ENCODE measurements at regions not wholly inside any gene's neighbourhood (a gene's known extent, or its start where the extent isn't known, plus 50 kb on each side); places are given as distances from the start of the nearest gene placed in this dataset.

DNA sequence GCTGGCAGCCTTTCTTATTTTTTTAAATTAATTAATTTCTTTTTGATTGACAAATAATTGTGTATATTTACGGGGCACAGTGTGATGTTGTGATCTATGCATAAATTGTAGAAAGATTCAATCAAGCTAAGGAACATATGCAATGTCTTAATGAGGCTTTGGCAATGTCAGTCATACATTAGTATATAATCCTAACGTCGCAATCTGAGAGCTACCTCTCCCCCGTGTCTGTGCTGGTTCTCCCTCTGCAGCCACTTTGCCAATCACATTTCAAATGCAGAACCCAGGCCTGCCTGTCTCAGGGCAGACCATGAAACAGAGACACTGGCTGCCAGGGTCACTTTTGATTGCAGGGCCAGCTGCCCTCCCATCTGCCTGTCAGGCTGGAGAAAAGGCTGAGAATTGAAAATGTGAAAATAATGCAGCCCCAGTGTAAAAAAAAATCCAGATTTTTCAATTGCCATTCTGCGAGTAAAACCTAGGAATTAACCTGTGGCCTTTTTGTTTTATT lies 56.3 kb downstream of the SLC24A2 start:
- intact Hi-C loops (cut with DNase I), result no loop called here

DNA sequence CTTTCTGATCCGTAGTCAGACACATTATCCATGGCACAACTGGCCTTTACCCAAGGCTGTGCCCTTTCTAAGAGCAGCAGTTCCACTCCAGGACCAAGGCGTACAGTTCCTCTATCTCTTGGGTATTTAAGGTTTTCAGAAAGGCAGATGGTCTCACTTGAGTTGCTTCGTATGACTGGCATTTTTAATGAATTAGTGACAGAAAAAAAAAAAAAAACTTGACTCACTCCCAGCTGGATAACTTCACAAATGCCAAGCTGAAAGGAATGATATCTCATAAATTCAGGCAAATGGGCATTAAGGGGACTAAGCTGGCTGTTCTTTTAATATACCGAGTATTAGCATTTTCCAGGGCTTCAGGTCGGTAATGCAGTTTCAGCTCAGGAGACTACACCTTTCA lies 60.7 kb downstream of the SLC24A2 start:
- DNase-seq (ENCODE audit: low spot score), result no peak
- intact Hi-C loops (cut with DNase I), result no loop called here

More for the DNA sequence above, 56.3 kb downstream of the SLC24A2 start:
- no peak for DNase-seq (ENCODE audit: low spot score)

DNA sequence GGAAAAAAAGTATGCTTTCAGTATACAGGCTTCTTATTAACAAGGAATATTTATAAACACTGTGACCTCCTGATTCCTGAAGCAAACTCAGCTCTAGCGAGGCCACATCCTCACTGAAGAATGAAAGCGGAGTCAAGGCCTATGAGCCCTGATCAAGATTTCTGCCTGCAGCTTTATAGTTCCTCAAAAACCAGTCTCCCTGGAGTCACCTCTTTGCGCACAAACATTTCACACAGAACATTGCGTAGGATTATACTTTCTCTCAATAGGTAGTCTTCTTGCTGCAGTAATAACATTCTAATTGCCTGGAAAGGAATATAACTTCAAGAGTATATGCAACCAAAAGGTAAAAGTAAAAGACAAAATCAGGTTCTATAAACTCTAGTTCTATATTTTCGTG lies 62.9 kb downstream of the SLC24A2 start:
- DNase-seq (ENCODE audit: low spot score), result no peak
- intact Hi-C loops (cut with DNase I), result no loop called here

DNA sequence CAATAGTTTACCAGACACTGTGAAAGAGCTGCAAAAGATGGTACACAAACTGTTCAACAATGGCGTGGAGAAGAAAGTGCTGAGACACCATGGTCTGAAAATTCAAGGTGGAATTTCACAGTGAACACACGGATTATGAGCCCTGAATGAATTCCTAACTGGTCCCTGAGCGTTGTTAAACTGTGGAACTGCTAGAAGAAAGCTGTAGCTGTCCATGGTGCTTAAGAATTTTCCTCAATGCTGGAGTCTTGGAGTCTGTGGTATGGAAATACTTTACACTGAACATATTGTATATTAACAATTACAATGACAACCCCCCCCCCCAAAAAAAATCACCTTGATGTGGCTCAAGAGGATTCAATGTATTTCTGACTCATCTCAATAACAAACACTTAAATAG lies 68.5 kb downstream of the SLC24A2 start:
- intact Hi-C loops (cut with DNase I), result no loop called here
- no peak for DNase-seq (ENCODE audit: low spot score)

DNA sequence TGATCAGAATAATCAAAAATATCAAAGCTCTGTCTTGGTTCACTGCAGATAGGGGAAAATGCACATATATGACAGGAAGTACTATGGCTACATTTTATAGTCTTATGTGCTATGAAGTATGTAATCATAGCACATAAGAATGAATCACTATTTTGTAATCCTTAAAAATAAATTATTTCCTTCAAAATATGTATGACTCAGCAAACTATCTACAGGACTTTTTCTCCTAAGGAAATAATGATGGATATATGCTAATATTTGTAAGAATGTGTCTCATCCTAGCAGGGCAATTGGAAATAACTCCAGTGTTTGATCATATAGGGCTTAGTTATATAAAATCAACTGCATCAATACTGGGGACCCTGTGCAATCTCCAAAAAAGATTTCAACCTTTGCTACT lies 85.1 kb downstream of the SLC24A2 start:
- intact Hi-C loops (cut with DNase I), result no loop called here
- DNase-seq (ENCODE audit: low spot score), result no peak

DNA sequence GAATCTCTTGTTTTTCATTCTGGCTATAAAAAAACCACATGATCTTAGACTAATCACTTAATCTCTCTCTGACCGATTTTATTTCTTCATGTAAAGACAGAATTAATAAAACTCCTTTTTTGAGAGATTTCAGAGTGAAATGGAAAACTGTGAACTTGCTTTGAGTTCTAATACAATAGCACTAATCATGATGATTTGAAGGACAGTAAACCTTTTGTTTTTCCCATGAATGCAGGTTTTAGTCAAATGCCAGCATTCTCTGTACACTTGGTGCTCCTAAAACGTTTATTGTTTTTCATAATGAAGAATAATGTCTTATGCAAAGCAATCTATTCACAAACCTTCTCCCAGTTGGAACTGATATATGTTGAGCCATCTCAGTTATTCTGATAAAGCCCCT lies 86.8 kb downstream of the SLC24A2 start:
- intact Hi-C loops (cut with DNase I), result no loop called here
- no peak for DNase-seq (ENCODE audit: low spot score)

DNA sequence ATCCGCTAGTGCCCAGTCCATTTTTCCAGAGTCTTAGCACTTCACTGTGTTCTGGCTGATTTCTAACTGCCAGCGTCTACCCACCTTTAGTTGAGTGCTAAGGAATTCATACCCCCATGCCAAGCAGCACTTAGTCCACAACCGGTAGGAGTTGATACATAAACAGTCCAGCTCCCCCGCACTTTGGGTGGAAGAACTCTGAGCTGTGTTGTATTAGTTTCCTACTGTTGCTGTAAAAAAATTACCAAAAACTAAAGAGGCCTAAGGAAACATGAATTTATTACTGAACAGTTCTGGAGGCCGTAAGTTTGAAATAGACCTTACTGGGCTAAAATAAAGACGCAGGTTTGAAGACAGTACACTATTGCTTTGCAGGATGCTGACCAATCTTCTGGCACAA lies 87.6 kb downstream of the SLC24A2 start:
- intact Hi-C loops (cut with DNase I), result no loop called here
- DNase-seq (ENCODE audit: low spot score), result no peak

DNA sequence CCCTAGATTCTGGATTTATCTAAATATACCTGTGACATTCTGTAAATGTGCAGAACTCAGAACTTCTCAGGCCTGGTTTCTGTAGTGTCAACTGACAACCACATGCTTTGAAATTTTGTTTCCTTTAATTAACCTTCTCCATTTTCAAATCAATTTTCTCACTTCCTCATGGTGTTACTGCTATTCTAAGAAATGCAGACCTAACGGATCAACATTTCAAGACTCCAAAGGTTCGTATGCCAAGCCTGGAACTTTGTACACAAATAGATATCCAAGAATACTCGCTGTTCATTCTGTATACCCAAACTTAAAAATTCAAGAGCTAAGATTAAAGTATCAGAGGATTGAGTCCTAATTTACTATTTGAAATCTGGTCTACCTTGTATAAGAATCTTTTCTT lies 88.1 kb downstream of the SLC24A2 start:
- no peak for DNase-seq (ENCODE audit: low spot score)
- intact Hi-C loops (cut with DNase I), result no loop called here

DNA sequence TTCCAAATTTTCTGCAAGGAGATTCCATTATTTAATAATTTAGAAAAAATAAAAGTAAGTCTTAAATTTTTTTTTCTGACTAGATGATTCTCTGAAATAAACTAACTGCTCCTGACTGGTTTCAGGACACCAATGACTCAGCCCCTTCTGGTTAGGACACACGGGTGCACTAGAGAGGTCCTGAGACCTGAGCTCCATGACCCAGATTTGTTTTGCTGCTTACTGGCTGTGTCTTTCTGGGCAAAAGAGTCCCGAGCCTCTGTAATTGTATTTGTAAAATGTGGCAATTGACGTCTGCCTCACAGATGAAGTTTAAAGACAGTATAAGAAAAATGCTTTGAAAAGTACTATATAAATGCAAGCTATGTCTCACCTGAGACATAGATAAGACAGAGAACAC lies 89.1 kb downstream of the SLC24A2 start:
- intact Hi-C loops (cut with DNase I), result no loop called here
- no peak for DNase-seq (ENCODE audit: low spot score)

DNA sequence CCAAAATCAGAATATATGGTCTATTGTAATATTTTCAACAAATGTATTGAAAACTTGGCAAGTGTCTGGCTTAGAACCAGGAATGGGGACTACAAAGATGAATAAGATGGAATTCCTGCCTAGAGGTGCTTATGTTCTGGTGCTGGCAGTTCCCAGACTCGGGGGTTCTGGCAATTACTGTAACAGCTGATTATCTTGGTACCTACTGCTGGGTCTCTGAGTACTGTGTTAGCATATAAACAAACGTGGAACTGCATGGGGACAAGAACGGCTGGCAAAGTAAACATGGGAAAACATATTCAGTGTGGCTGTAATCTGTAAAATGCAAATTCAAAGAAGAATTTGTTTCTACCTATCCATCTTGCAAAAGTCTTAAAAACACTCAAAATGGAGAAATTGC lies 89.9 kb downstream of the SLC24A2 start:
- DNase-seq (ENCODE audit: low spot score), result no peak
- intact Hi-C loops (cut with DNase I), result no loop called here

DNA sequence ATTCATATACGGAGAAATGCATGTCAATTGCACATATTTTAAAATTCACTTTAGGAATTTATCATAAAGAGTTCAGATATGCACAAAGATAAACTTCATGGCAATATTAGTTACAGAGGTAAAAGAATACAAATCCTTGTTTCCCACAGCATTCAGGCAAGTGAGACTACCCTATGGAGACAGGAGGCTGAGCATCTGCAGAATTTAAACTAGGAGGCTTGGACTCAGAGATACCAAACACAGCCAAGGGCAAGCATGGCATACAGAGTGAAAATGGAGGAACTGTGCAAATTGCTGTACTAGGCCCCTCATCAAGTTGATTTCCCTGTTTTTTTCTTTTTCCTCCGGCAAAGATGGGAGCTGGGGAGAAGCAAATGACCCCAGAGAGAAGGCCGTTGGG lies 94.2 kb downstream of the SLC24A2 start:
- no peak for DNase-seq (ENCODE audit: low spot score)
- intact Hi-C loops (cut with DNase I), result no loop called here

DNA sequence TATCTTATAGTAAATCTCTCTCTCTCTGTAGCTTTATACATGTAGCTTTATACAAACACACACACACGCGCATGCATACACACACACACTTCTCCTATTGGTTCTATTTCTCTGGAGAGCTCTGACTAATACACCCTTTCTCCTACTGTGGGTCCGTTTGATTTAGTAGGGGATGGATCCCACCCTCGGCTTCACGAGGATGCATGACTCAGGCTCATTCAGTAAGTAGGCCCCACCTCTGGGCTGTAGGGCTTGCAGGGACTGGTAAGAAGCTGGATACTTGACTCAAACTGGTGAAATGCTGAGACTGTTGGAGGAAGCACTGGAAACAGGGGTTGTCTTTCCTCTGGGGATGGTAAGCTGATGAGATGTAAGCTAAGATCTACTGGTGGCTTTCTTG lies 98.7 kb downstream of the SLC24A2 start:
- intact Hi-C loops (cut with DNase I), result no loop called here
- no peak for DNase-seq (ENCODE audit: low spot score)

DNA sequence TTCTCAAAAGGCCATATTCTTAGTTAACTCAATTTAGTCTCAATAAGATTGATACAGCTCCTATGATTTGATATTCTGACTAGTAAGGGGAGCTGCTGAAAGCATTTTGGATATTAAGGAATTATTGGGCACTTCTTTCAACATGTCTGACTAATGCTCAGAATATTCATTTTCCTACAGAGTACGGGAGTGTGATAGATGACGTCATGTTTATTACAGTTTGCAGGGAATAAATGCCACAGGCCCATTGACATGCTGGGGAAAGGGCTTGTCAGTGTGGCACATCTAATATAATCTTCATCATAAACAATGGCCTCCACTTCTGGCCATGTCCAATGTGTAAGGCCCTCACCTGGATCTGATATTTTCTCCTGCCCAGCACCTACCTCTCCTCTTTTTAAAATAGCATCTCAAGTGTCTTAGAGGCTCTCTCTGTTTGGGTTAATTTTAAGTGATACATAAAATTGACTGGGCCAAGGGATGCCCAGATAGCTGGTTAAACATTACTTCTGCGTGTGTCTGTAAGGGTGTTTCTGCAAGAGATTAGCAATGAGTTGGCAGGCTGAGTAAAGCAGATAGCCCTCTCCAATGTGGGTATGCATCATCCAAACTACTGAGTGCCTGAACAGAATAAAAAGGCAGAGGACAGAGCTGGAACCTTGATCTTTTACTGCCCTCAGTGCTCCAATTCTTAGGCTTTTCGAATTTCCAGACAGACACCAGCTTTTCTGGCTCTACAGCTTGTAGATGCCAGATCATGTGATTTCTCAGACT lies 99.3 kb downstream of the SLC24A2 start:
- intact Hi-C loops (cut with DNase I), result no loop called here
- DNase-seq (ENCODE audit: low spot score), result no peak

DNA sequence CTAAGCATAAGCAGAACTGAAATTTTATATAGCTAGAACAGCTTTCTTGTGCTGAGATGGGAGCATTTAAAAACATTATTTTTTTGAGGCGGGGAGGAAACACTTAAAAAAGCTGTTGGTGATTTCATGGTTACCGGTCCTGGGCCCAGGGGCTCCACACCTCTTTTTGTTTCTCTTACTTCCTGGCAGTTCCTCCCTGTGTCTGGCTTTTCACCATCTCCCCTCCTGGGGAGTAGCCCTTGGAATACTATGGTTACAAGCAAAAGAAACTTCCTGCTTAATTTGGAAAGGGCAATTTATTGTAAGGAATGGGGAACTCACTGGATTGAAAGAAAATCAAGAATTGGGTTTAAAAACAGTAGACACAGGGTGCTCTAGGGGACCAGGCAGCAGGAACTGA lies 105.1 kb downstream of the SLC24A2 start:
- DNase-seq (ENCODE audit: low spot score), result no peak
- intact Hi-C loops (cut with DNase I), result no loop called here

DNA sequence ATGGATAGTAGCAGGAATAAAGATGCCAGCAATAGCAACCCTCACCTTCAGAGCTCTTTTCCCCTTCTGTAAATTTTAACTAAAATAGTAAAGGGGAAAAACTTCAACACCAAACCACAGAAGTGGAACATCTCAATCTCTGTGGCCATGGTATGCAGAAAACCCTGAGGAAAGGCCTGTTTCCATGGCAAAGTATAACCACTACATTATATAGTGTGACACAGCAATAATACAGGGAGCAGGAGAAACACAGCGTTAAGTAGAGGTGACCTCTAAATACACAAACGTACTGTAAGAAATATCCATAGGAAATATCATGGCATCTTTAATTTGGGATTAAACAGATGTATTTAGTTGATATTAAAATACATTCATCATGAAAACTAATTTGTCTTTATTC lies 106.4 kb downstream of the SLC24A2 start:
- intact Hi-C loops (cut with DNase I), result no loop called here
- DNase-seq (ENCODE audit: low spot score), result no peak

DNA sequence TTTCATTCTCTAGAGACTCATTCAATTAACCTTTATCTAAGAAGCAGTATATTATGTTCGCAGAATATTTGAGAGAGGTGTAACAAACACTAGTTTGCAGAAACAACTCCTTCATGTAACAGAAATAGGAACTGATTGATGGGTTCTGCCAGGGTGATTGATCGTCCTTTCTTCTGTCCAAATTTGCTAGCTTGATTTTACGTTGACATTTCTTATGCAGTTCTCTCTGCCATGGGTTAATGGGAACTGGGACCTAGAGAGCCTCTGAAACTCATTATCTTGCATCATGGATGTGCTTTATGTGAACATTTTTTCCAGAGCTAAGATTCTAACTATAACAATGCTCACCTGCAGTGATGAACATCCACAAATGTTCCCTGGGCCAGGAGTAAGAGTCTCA lies 107.0 kb downstream of the SLC24A2 start:
- intact Hi-C loops (cut with DNase I), result no loop called here
- no peak for DNase-seq (ENCODE audit: low spot score)

DNA sequence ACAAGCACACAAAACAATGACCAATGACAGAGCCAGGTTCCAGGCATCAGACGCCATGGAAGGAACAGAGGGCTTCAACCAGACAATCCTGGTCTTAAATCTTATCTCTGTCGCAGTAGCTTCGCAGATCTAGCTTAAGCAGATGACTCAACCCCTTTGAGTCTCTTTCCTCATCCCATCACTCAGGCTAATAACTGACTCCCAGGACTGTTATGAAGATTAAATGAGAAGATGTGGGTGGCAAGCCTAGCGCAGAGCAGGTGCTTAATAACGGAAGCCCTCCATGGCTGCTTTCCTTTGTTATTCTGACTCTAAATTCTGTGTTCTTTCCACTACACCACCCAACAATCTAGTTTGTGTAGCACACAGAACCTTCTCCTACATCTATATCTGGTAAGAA lies 110.9 kb downstream of the SLC24A2 start:
- DNase-seq (ENCODE audit: low spot score), result no peak

DNA sequence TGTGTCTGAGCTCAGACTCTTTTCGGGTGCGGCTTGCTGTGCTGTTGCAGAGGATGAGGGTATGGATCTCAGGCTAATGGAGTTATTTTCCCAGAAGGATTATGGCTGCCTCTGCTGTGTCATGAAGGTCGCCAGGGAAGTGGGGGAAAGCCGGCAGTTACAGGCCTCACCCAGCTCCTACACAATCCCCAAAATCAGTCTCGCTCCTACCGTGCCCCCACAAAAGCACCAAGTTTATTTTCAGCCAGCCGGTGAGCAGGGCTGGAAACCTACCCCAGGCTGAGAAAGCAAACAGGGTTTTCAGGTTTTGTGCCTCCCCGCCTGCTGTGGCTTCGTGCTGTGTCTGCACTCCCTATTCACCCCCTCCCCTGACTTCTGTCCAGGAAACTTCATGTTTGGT lies 113.3 kb downstream of the SLC24A2 start:
- intact Hi-C loops (cut with DNase I), result no loop called here

More for the DNA sequence above, 110.9 kb downstream of the SLC24A2 start:
- intact Hi-C loops (cut with DNase I), result no loop called here

DNA sequence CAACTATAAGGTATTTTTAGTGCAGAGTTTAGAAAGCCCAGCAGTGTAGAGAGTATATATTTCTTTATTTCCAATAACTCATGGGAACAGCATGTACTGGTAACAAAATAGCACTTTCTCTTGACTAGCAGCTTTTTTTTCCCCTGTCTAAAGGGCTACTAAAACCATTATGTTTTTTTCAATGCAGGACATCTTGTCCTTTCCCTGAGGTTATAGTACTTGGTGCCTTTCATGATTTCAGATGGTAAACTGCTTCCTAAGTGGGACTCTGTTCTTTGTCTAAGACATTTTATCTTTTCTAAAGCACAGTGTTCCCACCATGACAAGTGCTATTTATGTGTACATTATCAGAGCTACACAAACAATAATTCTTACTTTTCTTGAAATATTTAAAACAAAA lies 122.3 kb downstream of the SLC24A2 start:
- intact Hi-C loops (cut with DNase I), result no loop called here
- DNase-seq (ENCODE audit: low spot score), result no peak

More for the DNA sequence above, 113.3 kb downstream of the SLC24A2 start:
- DNase-seq (ENCODE audit: low spot score), result no peak

DNA sequence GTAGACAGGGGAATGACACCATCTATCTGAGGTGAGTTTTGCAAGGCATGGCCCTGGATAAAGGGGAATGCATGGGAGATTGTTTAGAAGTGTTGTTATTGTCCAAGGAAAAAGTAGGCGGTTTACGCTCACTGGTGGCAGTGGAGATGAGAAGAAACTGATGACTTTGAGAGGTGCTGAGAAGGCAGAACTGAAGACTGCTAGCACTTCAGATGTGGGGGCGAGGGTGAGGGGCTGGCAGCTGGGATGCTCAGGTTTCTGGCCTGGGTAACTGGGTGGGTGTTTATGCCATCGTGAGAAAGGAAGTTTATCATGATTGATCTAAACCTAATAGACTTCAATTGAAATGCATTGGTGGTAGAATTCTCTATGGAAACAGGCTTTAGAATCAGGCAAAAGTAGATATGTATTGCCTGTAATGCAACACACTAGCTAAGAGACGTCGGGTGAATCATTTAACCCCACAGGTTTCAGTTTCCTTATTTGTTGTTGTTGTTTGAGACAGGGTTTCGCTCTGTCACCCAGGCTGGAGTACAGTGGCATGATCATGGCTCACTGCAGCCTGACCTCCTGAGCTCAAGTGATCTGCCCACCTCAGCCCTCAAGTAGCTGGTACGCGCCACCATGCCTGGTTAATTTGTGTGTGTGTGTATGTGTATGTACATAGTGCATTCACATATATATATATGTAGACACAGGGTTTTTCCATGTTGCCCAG lies 123.5 kb downstream of the SLC24A2 start:
- DNase-seq (ENCODE audit: low spot score), result no peak
- intact Hi-C loops (cut with DNase I), result no loop called here

DNA sequence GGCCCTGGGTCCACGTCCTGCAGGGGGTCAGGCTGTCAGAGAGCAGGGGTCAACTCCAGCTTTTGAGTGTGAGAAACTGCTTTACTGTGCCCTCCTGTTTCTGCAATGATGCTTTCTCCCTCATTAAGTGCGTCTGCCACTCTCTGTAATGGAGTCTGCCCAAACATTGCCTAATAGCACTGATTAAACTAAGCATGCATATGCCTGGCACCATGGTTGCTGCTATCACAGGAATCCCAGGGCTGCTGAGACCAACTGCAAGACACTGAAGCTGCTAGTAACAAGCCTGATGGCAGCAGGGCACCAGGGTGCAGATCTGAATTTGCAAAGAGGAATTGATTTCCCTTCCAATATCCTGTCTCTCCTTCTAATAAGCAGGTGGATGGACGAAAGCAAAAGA lies 125.3 kb downstream of the SLC24A2 start:
- intact Hi-C loops (cut with DNase I), result no loop called here
- DNase-seq (ENCODE audit: low spot score), result no peak

Measured in cardiac septum (tissue), 1 donor.